Astrocyte of the spinal cord (primary cell): ENCODE measurements at regions not wholly inside any gene's neighbourhood (a gene's known extent, or its start where the extent isn't known, plus 50 kb on each side); places are given as distances from the start of the nearest gene placed in this dataset.

ENCODE experiments used
- DNase-seq: peaks from one replicate; pipeline ENCODE4 v3.0.0; 2011; ENCODE audit warnings: low read depth, low spot score
- H3K4me3 ChIP-seq: 2 replicates; pipeline ENCODE4 v1.5.1; 2011; ENCODE audit warnings: low read depth, mild to moderate bottlenecking, low read length, moderate library complexity
- in situ Hi-C: cut with HindIII; loops from 2 replicates; pipeline ENCODE4 v1.10.0; 2017; ENCODE audit warnings: low sequenced_read_pairs
- TF ChIP-seq, protein P1 (sequence below): IDR thresholded peaks from 2 replicates; pipeline ENCODE4 v1.5.1; 2012; ENCODE audit warnings: low read depth, mild to moderate bottlenecking, low read length, inconsistent platforms

DNA sequence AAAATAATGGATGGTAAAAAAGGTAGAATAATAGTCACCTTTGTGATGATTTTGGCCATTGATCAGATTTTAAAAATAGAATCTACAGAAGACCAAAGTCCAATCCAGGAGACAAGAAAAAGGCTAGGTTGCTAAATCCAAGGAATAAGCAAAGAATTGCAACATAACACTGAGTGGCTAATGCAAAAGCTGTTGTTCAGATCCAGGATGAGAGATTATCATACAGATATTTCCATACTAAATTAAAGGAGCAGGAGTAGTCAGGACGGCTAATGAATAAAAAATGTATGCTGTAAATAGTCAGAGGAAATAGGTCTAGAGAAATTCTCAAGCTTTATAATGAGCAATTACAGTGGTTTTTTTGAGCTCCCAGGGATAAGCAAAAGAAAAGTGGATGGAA is 745.9 kb upstream of the ACVR2A start:
- in situ Hi-C loops: no loop called here
- DNase-seq: no peak
- TF ChIP-seq, protein P1, sequence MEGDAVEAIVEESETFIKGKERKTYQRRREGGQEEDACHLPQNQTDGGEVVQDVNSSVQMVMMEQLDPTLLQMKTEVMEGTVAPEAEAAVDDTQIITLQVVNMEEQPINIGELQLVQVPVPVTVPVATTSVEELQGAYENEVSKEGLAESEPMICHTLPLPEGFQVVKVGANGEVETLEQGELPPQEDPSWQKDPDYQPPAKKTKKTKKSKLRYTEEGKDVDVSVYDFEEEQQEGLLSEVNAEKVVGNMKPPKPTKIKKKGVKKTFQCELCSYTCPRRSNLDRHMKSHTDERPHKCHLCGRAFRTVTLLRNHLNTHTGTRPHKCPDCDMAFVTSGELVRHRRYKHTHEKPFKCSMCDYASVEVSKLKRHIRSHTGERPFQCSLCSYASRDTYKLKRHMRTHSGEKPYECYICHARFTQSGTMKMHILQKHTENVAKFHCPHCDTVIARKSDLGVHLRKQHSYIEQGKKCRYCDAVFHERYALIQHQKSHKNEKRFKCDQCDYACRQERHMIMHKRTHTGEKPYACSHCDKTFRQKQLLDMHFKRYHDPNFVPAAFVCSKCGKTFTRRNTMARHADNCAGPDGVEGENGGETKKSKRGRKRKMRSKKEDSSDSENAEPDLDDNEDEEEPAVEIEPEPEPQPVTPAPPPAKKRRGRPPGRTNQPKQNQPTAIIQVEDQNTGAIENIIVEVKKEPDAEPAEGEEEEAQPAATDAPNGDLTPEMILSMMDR: no peak
- no peak overlapping the region for H3K4me3 ChIP-seq

DNA sequence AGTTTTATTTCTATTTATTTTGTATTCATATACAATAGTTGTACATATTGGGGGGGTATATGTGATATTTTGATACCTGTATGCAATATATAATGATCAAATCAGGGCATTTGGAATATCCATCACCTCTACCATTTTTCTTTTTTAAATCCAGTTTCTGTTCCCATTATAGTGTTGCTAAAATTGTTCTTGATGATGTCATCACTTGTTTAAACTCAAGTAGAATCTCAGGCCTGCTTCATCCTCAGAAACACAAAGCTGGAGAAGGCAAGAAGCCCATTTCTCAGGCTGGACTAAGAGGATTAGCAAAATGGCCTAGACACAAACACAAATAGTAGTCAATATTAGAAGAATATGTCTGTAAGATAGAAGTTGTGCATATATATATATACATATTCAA is 747.1 kb upstream of the ACVR2A start:
- H3K4me3 ChIP-seq: no peak overlapping the region
- in situ Hi-C loops: no loop called here
- TF ChIP-seq, protein P1: no peak
- no peak for DNase-seq

GRCh38 chr2:147096671-147097070 is 748.2 kb upstream of the ACVR2A start:
- TF ChIP-seq, protein P1: no peak
- in situ Hi-C loops: no loop called here
- no peak for DNase-seq
- no peak overlapping the region for H3K4me3 ChIP-seq

GRCh38 chr2:147095376-147095775 is 749.5 kb upstream of the ACVR2A start:
- no peak for DNase-seq
- H3K4me3 ChIP-seq: no peak overlapping the region
- in situ Hi-C loops: no loop called here
- TF ChIP-seq, protein P1: no peak

DNA sequence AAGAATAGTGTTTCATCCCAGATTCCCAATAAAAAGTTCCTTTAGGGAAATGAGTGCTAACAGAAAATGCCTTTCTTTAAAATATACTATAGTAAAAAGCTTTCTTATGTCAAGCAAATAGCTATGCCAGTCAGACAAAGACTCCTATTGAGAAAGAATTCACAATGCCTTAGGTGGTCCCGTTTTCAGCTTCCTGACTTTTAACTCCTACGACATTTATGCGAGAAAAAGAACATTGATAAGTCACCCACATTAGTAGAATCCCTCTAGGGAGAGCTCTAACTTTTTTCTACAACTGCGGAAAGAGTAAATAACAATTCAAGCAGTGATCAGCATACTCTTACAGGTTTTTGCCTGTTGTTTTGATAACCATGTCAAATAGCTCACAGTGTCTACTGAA is 750.8 kb upstream of the ACVR2A start:
- in situ Hi-C loops: no loop called here
- DNase-seq: no peak
- TF ChIP-seq, protein P1: no peak
- H3K4me3 ChIP-seq: no peak overlapping the region

- TF ChIP-seq, protein P1: no peak
- DNase-seq: no peak
- in situ Hi-C loops: no loop called here
- H3K4me3 ChIP-seq: no peak overlapping the region
These were observed 752.6 kb upstream of the ACVR2A start for GRCh38 chr2:147092266-147092665.

DNA sequence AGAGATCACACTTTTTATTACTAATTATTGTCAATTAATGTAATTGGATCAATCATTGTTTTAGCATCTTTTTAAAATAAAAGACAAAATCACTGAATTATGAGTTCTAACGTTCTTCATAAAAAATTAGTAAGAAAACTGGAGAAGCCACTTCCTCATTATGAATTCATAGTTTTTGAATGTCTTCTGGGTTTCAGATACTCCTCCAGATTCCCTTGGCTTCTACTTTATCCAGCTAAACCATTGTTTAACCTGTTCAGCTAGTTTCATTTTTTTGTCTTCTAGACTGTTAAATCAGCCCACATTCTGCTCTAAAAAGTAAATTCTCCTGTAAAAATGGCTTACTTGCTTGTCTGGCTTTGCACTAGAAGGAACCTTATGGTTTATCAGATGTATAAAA is 753.4 kb upstream of the ACVR2A start:
- DNase-seq: no peak
- TF ChIP-seq, protein P1: no peak
- in situ Hi-C loops: no loop called here
- H3K4me3 ChIP-seq: no peak overlapping the region
